Thyroid gland (tissue), 4 donors: ENCODE measurements at regions not wholly inside any gene's neighbourhood (a gene's known extent, or its start where the extent isn't known, plus 50 kb on each side); places are given as distances from the start of the nearest gene placed in this dataset.

ENCODE experiments used
- DNase-seq, 2 donors: peaks; one replicate each; pipeline ENCODE4 v3.0.0-alpha.2; 2019
- H3K27ac ChIP-seq, 3 donors: fragments of 200-600 bp; sonication (generic); 1 replicate in 2 of 3; 2 replicates in 1 of 3; pipeline ENCODE4 v1.5.1; 2016 to 2019; ENCODE audit warnings: mild to moderate bottlenecking in 1 of 3, moderate library complexity in 1 of 3
- H3K27me3 ChIP-seq: fragments of 200-600 bp; sonication (generic); one replicate; pipeline ENCODE4 v1.5.1; 2019
- H3K36me3 ChIP-seq, 2 donors: fragments of 200-600 bp; sonication (generic); one replicate each; pipeline ENCODE4 v1.5.1; 2016 to 2019
- H3K4me1 ChIP-seq, 2 donors: fragments of 200-600 bp; sonication (generic); one replicate each; pipeline ENCODE4 v1.5.1; 2017 to 2019
- H3K4me3 ChIP-seq, 3 donors: fragments of 200-600 bp; sonication (generic); replicated peaks in 1 of 3; 1 replicate in 2 of 3; 2 replicates in 1 of 3; pipeline ENCODE4 v1.5.1; 2016; ENCODE audit warnings: mild to moderate bottlenecking in 1 of 3
- H3K9me3 ChIP-seq: fragments of 200-600 bp; sonication (generic); one replicate; pipeline ENCODE4 v1.5.1; 2017
- CTCF ChIP-seq, 6 experiments: fragments of 200-600 bp in 3 of 6; fragments of 450-650 bp in 3 of 6; sonication (generic) in 3 of 6; IDR thresholded peaks; one replicate each; pipeline ENCODE4 v1.5.1; 2016 to 2019; ENCODE audit warnings: antibody characterized with exemption in 6 of 6, mild to moderate bottlenecking in 2 of 6, inconsistent platforms in 1 of 6, moderate library complexity in 1 of 6
- POLR2A ChIP-seq, 2 donors: fragments of 450-650 bp; IDR thresholded peaks; one replicate each; pipeline ENCODE4 v1.6.1; 2017; ENCODE audit warnings: antibody characterized with exemption in 2 of 2, mild to moderate bottlenecking in 2 of 2, moderate library complexity in 1 of 2
- WGBS, 2 donors: methylation state at CpG; one replicate each; pipeline ENCODE4 v1.1.5; 2017; 5-methylcytosine and 5-hydroxymethylcytosine counted together
- intact Hi-C: fragments of 100-400 bp; cut with DNase I; formaldehyde crosslinking; loops from one replicate; pipeline ENCODE4 v1.15.1; 2023

- H3K27me3 ChIP-seq: no peaks in the 10 kb centered on the region
- DNase-seq: no peak
- TF ChIP-seq CTCF (IDR thresholded peaks at IDR 0.05) (no peak), POLR2A (IDR thresholded peaks at IDR 0.05) (no peak)
- H3K4me3 ChIP-seq: no peak overlapping the region
- WGBS, 2 donors: 89 to 95% methylated on average over 4 of the region's 4 CpGs
- intact Hi-C loops: no loop called here
- no peaks in the 10 kb centered on the region for H3K36me3 ChIP-seq
- H3K27ac ChIP-seq: no peak overlapping the region
- no peaks in the 10 kb centered on the region for H3K4me1 ChIP-seq
- H3K9me3 ChIP-seq: no peaks in the 10 kb centered on the region
These were observed 525.8 kb upstream of the POU3F2 start for GRCh38 chr6:98308564-98308963.

GRCh38 chr6:98310443-98310842, 523.9 kb upstream of the POU3F2 start:
- TF ChIP-seq POLR2A (IDR thresholded peaks at IDR 0.05): no peak
- TF ChIP-seq CTCF (IDR thresholded peaks at IDR 0.05): no peak
- Histone ChIP-seq H3K36me3 (no peaks in the 10 kb centered on the region), H3K27ac (no peak overlapping the region), H3K4me1 (no peaks in the 10 kb centered on the region), H3K9me3 (no peaks in the 10 kb centered on the region), H3K27me3 (no peaks in the 10 kb centered on the region), H3K4me3 (no peak overlapping the region)
- intact Hi-C loops: no loop called here
- 51 to 59% methylated on average over 5 of the region's 5 CpGs for WGBS, 2 donors
- no peak for DNase-seq

GRCh38 chr6:98323605-98324004, 510.8 kb upstream of the POU3F2 start:
- WGBS, 2 donors: 44 to 55% methylated on average over 3 of the region's 3 CpGs
- Histone ChIP-seq H3K4me1 (no peaks in the 10 kb centered on the region), H3K4me3 (no peak overlapping the region), H3K9me3 (no peaks in the 10 kb centered on the region), H3K36me3 (no peaks in the 10 kb centered on the region), H3K27me3 (no peaks in the 10 kb centered on the region), H3K27ac (no peak overlapping the region)
- TF ChIP-seq CTCF (IDR thresholded peaks at IDR 0.05): no peak
- TF ChIP-seq POLR2A (IDR thresholded peaks at IDR 0.05): no peak
- DNase-seq: no peak
- intact Hi-C loops: no loop called here

GRCh38 chr6:98324446-98324845, 509.9 kb upstream of the POU3F2 start:
- Histone ChIP-seq H3K4me1 (no peaks in the 10 kb centered on the region), H3K27ac (no peak overlapping the region), H3K36me3 (no peaks in the 10 kb centered on the region), H3K9me3 (no peaks in the 10 kb centered on the region), H3K4me3 (no peak overlapping the region), H3K27me3 (no peaks in the 10 kb centered on the region)
- WGBS, 2 donors: 49 to 53% methylated on average over 3 of the region's 3 CpGs
- no peak for DNase-seq
- intact Hi-C loops: no loop called here
- TF ChIP-seq POLR2A (IDR thresholded peaks at IDR 0.05) (no peak), CTCF (IDR thresholded peaks at IDR 0.05) (no peak)

- Histone ChIP-seq H3K27ac (no peak overlapping the region), H3K4me3 (no peak overlapping the region), H3K4me1 (no peaks in the 10 kb centered on the region), H3K9me3 (no peaks in the 10 kb centered on the region), H3K27me3 (no peaks in the 10 kb centered on the region), H3K36me3 (no peaks in the 10 kb centered on the region)
- WGBS, 2 donors: 41 to 46% methylated on average over 1 of the region's 1 CpG
- TF ChIP-seq POLR2A (IDR thresholded peaks at IDR 0.05) (no peak), CTCF (IDR thresholded peaks at IDR 0.05) (no peak)
- no peak for DNase-seq
- intact Hi-C loops: no loop called here
These were observed 509.0 kb upstream of the POU3F2 start for GRCh38 chr6:98325366-98325765.
